HUES6 (cell line): ENCODE measurements at regions not wholly inside any gene's neighbourhood (a gene's known extent, or its start where the extent isn't known, plus 50 kb on each side); places are given as distances from the start of the nearest gene placed in this dataset.
"Not testable (repeated sequence)": the region's sequence is repeated elsewhere in the genome, so short reads cannot be mapped to it uniquely, and the experiment has no call there.

ENCODE experiments used
- H3K27ac ChIP-seq: 2 replicates; pipeline ENCODE4 v1.7.0; 2013; ENCODE audit warnings: low read depth, mild to moderate bottlenecking, low read length, inconsistent platforms
- H3K27me3 ChIP-seq: 2 replicates; pipeline ENCODE4 v1.6.1; 2013; ENCODE audit warnings: low read length; ENCODE audit not compliant: control insufficient read depth, insufficient read depth
- H3K36me3 ChIP-seq: 2 replicates; pipeline ENCODE4 v1.6.1; 2013; ENCODE audit warnings: low read length; ENCODE audit not compliant: control insufficient read depth, insufficient read depth
- H3K4me1 ChIP-seq: 2 replicates; pipeline ENCODE4 v1.6.1; 2013; ENCODE audit warnings: low read length; ENCODE audit not compliant: control insufficient read depth, insufficient read depth
- H3K4me3 ChIP-seq: 2 replicates; pipeline ENCODE4 v1.5.1; 2013; ENCODE audit warnings: low read depth, low read length
- H3K9ac ChIP-seq: one replicate; pipeline ENCODE4 v1.6.1; 2013; ENCODE audit warnings: mild to moderate bottlenecking, low read length
- H3K9me3 ChIP-seq: 2 replicates; pipeline ENCODE4 v1.6.1; 2013; ENCODE audit warnings: low read depth, low read length; ENCODE audit not compliant: control insufficient read depth, insufficient read depth

- 0 out of 2 replicates have a peak, but pooled peaks cover 5% of the 10 kb centered on the region for H3K9me3 ChIP-seq
- H3K4me3 ChIP-seq = no peak overlapping the region
- H3K27ac ChIP-seq = no peak overlapping the region
- H3K36me3 ChIP-seq = no peaks in the 10 kb centered on the region
- H3K4me1 ChIP-seq = no peaks in the 10 kb centered on the region
- no peak overlapping the region for H3K9ac ChIP-seq
- no peaks in the 10 kb centered on the region for H3K27me3 ChIP-seq
Observed at GRCh38 chr5:145658435-145658834, 176.7 kb downstream of the PRELID2 start.

- not testable (repeated sequence) for H3K27me3 ChIP-seq, H3K36me3 ChIP-seq, H3K4me1 ChIP-seq, H3K9ac ChIP-seq, H3K9me3 ChIP-seq, H3K4me3 ChIP-seq, H3K27ac ChIP-seq
Observed at GRCh38 chr5:145652700-145653099, 182.4 kb downstream of the PRELID2 start.

DNA sequence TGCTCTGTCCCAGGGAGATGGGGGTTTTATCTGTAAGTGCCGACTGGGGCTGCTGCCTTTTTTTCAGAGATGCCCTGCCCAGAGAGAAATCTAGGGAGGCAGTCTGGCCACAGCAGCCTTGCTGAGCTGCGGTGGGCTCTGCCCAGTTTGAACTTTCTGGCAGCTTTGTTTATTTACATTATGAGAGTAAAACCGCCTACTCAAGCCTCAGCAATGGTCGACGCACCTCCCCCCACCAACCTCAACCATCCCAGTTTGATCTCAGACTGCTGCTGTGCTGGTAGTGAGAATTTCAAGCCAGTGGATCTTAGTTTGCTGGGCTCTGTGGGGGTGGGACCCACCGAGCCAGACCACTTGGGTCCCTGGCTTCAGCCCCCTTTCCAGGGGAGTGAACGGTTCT, 188.0 kb downstream of the PRELID2 start:
- not testable (repeated sequence) for H3K27ac ChIP-seq, H3K9me3 ChIP-seq, H3K36me3 ChIP-seq, H3K4me1 ChIP-seq, H3K27me3 ChIP-seq, H3K9ac ChIP-seq, H3K4me3 ChIP-seq

- not testable (repeated sequence) for H3K27me3 ChIP-seq, H3K9me3 ChIP-seq, H3K27ac ChIP-seq, H3K4me3 ChIP-seq, H3K36me3 ChIP-seq, H3K9ac ChIP-seq, H3K4me1 ChIP-seq
Observed at GRCh38 chr5:145643214-145643613, 191.9 kb downstream of the PRELID2 start.

DNA sequence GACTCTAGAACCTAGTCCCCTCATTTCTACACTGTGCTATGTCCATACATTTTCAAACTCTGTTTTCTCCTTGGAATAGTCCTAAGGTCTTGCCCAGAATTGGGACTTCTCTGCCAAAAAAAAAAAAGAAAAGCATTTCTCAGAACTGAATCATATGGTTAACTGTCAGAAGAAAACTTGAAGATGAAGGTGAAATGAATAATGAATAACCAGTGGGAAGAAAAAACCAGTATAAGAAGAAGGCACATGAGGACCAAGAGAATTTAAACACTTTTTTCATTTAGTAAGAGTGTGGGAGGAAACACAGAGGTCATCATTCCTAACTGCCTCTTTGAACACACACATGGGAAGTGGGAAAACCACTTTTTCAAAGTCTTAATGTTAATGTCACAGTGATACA, 197.7 kb downstream of the PRELID2 start:
- H3K36me3 ChIP-seq = no peaks in the 10 kb centered on the region
- H3K9ac ChIP-seq = no peak overlapping the region
- no peak overlapping the region for H3K27ac ChIP-seq
- no peaks in the 10 kb centered on the region for H3K4me1 ChIP-seq
- H3K27me3 ChIP-seq = no peaks in the 10 kb centered on the region
- no peaks in the 10 kb centered on the region for H3K9me3 ChIP-seq
- no peak overlapping the region for H3K4me3 ChIP-seq

DNA sequence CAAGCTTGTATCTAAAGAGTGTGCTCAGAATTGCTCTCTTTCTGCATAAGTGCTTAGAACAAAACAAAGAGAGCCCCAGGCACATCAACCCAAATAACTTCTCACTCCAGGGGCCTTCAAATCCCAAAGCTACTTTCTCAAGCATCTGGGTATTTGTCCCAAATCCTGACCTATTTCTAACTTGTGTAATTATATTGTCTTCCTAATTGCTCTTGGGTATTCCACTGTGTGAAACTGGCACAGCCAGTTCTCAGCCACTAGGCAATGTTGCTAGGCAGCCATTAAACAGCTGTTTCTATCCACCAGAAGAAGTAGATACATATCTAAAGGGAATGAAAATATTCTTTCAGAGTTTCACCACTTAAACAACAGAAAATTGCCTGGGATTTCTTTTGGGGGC, 198.8 kb downstream of the PRELID2 start:
- peaks cover 3% of the 10 kb centered on the region; the same call in 1 of the 2 replicates for H3K4me1 ChIP-seq
- no peak overlapping the region for H3K4me3 ChIP-seq
- no peaks in the 10 kb centered on the region for H3K27me3 ChIP-seq
- H3K27ac ChIP-seq = no peak overlapping the region
- H3K36me3 ChIP-seq = no peaks in the 10 kb centered on the region
- no peaks in the 10 kb centered on the region for H3K9me3 ChIP-seq
- H3K9ac ChIP-seq = no peak overlapping the region

DNA sequence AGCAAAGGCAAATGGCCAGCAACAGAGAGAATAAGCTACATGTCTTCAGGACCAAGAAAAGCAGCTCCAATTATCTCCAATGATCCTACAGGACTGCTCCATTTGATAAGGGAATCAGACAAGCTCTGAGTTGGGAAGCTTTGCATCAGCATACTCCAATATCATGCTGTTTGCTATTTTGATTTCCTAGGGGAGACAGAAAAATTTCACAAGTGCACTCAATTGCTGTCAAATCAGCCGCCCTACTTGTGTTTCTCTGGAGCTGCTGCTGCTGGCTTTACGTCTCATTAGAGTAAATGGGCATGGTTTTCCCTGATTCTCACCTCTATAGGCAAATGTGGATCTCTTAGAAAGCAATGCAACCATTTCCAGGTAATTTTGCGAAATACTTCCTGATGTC, 201.7 kb downstream of the PRELID2 start:
- H3K36me3 ChIP-seq = no peaks in the 10 kb centered on the region
- peaks cover 3% of the 10 kb centered on the region; the same call in 1 of the 2 replicates for H3K4me1 ChIP-seq
- no peaks in the 10 kb centered on the region for H3K9me3 ChIP-seq
- no peak overlapping the region for H3K4me3 ChIP-seq
- no peak overlapping the region for H3K27ac ChIP-seq
- no peaks in the 10 kb centered on the region for H3K27me3 ChIP-seq
- H3K9ac ChIP-seq = no peak overlapping the region

DNA sequence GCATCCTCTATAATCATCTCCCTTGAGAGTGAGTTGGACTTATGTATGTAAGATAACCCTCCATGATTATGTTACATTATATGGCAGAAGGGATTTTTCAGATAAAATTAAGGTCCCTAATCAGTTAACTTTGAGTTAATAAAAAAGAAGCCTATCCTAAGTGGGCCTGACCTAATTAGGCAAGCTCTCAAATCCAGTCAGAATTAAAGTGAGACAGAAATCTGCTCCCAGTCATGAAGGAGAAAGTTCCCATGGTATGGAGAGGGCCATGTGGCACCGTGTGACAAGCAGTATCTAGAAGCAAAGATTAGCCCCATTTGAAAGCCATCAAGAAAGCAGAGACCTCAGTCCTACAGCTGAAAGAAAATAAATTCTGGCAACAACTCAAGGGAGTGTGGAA, 202.4 kb downstream of the PRELID2 start:
- H3K4me3 ChIP-seq = no peak overlapping the region
- H3K27me3 ChIP-seq = no peaks in the 10 kb centered on the region
- H3K9ac ChIP-seq = no peak overlapping the region

DNA sequence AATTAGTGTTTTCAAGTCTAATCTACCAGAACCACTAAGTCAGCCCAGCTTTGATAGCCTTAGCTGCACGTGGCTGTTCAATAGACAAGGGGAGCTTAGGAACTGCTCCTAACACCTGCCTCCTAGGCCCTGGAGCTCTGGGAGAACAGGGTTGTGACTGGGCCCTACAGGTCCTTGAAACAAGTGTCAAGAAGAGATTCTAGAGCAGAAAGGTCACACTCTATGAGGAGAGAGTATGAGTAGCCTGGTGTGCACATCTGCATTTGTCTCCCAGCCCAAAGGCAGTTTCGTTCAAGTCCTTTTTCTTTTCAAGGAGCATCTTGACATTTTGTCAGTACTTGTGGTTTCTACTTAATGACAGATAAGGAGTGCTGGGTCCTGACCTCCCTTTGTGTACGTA, 206.1 kb downstream of the PRELID2 start:
- peaks cover 3% of the 10 kb centered on the region; the same call in 1 of the 2 replicates for H3K4me1 ChIP-seq
- H3K36me3 ChIP-seq = no peaks in the 10 kb centered on the region
- H3K9me3 ChIP-seq = peaks cover 2% of the 10 kb centered on the region
- H3K27me3 ChIP-seq = no peaks in the 10 kb centered on the region
- no peak overlapping the region for H3K27ac ChIP-seq
- H3K9ac ChIP-seq = no peak overlapping the region
- H3K4me3 ChIP-seq = no peak overlapping the region

More for the DNA sequence above, 202.4 kb downstream of the PRELID2 start:
- H3K9me3 ChIP-seq = no peaks in the 10 kb centered on the region
- H3K27ac ChIP-seq = no peak overlapping the region
- no peaks in the 10 kb centered on the region for H3K36me3 ChIP-seq
- peaks cover 3% of the 10 kb centered on the region; the same call in 1 of the 2 replicates for H3K4me1 ChIP-seq

- Histone ChIP-seq H3K9ac (no peak overlapping the region), H3K9me3 (peaks cover 7% of the 10 kb centered on the region), H3K4me3 (no peak overlapping the region), H3K36me3 (no peaks in the 10 kb centered on the region), H3K27me3 (no peaks in the 10 kb centered on the region), H3K27ac (no peak overlapping the region), H3K4me1 (peaks cover 3% of the 10 kb centered on the region; the same call in 1 of the 2 replicates)
Observed at GRCh38 chr5:145628525-145628924, 206.6 kb downstream of the PRELID2 start.

- peaks cover 12% of the 10 kb centered on the region for H3K9me3 ChIP-seq
- H3K4me3 ChIP-seq = no peak overlapping the region
- H3K9ac ChIP-seq = no peak overlapping the region
- H3K27me3 ChIP-seq = no peaks in the 10 kb centered on the region
- no peak overlapping the region for H3K27ac ChIP-seq
- H3K36me3 ChIP-seq = no peaks in the 10 kb centered on the region
- H3K4me1 ChIP-seq = no peaks in the 10 kb centered on the region
Observed at GRCh38 chr5:145619806-145620310, 215.3 kb downstream of the PRELID2 start.

GRCh38 chr5:145616739-145617138, 218.4 kb downstream of the PRELID2 start:
- not testable (repeated sequence) for H3K27me3 ChIP-seq, H3K9ac ChIP-seq, H3K4me3 ChIP-seq, H3K27ac ChIP-seq, H3K4me1 ChIP-seq, H3K36me3 ChIP-seq, H3K9me3 ChIP-seq
